ENCODE measurements at regions not wholly inside any gene's neighbourhood (a gene's known extent, or its start where the extent isn't known, plus 50 kb on each side); places are given as distances from the start of the nearest gene placed in this dataset.

DNA sequence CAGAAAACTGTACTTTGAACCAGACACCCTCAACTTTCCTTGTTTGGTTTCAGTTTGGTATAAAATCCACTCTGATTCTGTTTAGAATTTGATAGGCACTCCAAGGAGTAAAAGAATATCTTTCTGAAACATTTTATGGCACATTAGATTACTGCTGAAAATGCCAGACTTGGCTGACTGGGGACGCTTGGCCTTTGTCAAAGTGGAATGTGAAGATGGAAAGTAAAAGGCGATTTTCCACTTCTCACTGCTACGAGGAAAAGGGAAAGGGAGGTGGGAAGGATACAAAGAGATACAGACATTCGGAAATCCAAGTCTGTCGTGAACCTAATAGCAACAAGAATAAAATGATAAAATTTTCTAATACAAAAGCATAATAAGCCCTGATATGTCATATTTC is 203.9 kb downstream of the DMRT2 start:
- Histone ChIP-seq H3K9me3 (no peaks in the 10 kb centered on the region), H3K4me2 (no peak overlapping the region), H3K4me3 (no peak overlapping the region), H3K4me1 (no peaks in the 10 kb centered on the region), H3K27ac (no peak overlapping the region)
- WGBS (ENCODE audit: missing lambda C conversion rate), result 19% methylated on average over 5 of the region's 5 CpGs
- POLR2A ChIA-PET, result no interaction called here
- ATAC-seq, result no peak
- TF ChIP-seq NPAS2 (CRISPR knock-in tag; IDR thresholded peaks at IDR 0.05; ENCODE audit: borderline replicate concordance) (no peak), CHD4 (IDR thresholded peaks at IDR 0.05; ENCODE audit: borderline replicate concordance) (no peak)
- CTCF ChIA-PET, result no interaction called here
- FAIRE-seq, result no peak
- no peak for DNase-seq (ENCODE audit: low read depth in 1 of 2, low spot score in 1 of 2)

DNA sequence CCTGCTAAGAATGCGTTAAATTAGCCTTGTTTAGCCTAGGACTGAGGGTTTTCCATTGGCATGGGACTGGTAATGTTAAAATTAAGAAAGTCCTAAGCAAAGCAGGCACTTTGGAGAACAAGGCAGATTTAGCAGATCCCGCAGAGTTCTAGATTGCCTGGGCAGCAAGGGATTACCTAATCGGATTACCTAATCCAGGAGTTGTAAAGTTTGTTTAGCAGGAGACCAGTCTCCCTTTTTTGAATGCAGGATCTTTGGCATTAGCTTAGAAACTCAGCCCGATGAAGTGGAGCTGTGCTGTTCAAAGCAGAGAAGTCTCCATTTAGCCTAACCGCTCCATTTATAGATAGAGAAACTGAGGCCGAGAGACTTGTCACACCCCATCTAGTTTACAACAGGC is 206.0 kb downstream of the DMRT2 start:
- no peak overlapping the region for H3K27ac ChIP-seq
- ATAC-seq, result no peak
- no peak for DNase-seq (ENCODE audit: low read depth in 1 of 2, low spot score in 1 of 2)
- H3K4me3 ChIP-seq, result no peak overlapping the region
- H3K9me3 ChIP-seq, result no peaks in the 10 kb centered on the region
- CTCF ChIA-PET, result no interaction called here
- FAIRE-seq, result no peak
- H3K4me2 ChIP-seq, result no peak overlapping the region
- H3K4me1 ChIP-seq, result no peaks in the 10 kb centered on the region
- WGBS (ENCODE audit: missing lambda C conversion rate), result 36% methylated on average over 6 of the region's 6 CpGs
- TF ChIP-seq, protein P1, sequence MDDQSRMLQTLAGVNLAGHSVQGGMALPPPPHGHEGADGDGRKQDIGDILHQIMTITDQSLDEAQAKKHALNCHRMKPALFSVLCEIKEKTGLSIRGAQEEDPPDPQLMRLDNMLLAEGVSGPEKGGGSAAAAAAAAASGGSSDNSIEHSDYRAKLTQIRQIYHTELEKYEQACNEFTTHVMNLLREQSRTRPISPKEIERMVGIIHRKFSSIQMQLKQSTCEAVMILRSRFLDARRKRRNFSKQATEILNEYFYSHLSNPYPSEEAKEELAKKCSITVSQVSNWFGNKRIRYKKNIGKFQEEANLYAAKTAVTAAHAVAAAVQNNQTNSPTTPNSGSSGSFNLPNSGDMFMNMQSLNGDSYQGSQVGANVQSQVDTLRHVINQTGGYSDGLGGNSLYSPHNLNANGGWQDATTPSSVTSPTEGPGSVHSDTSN (IDR thresholded peaks at IDR 0.05), result no peak
- TF ChIP-seq JUN (IDR thresholded peaks at IDR 0.05) (no peak), GATA3 (IDR thresholded peaks at IDR 0.05; ENCODE audit: borderline replicate concordance) (no peak), NPAS2 (CRISPR knock-in tag; IDR thresholded peaks at IDR 0.05; ENCODE audit: borderline replicate concordance) (no peak), KDM5A (IDR thresholded peaks at IDR 0.05) (no peak), SMC3 (IDR thresholded peaks at IDR 0.05) (no peak), NFE2L2 (conservative IDR thresholded peaks at IDR 0.05; ENCODE audit: low read length) (no peak)
- TF ChIP-seq, protein P2, sequence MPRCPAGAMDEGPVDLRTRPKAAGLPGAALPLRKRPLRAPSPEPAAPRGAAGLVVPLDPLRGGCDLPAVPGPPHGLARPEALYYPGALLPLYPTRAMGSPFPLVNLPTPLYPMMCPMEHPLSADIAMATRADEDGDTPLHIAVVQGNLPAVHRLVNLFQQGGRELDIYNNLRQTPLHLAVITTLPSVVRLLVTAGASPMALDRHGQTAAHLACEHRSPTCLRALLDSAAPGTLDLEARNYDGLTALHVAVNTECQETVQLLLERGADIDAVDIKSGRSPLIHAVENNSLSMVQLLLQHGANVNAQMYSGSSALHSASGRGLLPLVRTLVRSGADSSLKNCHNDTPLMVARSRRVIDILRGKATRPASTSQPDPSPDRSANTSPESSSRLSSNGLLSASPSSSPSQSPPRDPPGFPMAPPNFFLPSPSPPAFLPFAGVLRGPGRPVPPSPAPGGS (IDR thresholded peaks at IDR 0.05), result no peak
- POLR2A ChIA-PET, result no interaction called here

DNA sequence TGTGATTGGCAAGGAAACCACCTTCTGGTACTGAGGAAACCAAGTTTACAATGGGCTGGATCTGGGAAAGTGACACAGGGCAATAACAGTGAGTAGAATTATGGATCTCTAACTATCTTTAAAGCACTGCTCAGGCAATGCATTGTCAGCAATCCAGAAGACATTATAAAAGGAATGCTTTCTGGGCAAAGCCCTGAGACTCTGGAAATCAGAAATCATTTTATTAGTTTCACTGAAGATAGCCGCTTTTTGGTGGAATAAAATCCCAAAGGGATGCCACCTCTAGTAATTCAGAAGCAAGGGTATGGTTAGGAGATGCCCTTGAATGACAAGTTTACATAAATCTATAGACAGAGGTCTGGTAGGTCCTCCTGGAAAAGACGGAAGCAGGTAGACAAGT is 211.1 kb downstream of the DMRT2 start:
- FAIRE-seq (no peak), DNase-seq (ENCODE audit: low read depth in 1 of 2, low spot score in 1 of 2) (no peak), ATAC-seq (no peak)
- Histone ChIP-seq H3K4me1 (no peaks in the 10 kb centered on the region), H3K27ac (no peak overlapping the region), H3K4me3 (no peak overlapping the region), H3K9me3 (no peaks in the 10 kb centered on the region), H3K4me2 (no peak overlapping the region)
- ChIA-PET POLR2A (no interaction called here), CTCF (no interaction called here)
- TF ChIP-seq, protein P3, sequence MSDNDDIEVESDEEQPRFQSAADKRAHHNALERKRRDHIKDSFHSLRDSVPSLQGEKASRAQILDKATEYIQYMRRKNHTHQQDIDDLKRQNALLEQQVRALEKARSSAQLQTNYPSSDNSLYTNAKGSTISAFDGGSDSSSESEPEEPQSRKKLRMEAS (IDR thresholded peaks at IDR 0.05), result no peak
- no peak for TF ChIP-seq KDM1A (IDR thresholded peaks at IDR 0.05; ENCODE audit: low read depth)
- no peak for TF ChIP-seq SREBF2 (IDR thresholded peaks at IDR 0.05)
- TF ChIP-seq POLR2A (IDR thresholded peaks at IDR 0.05; ENCODE audit: low read length), result no peak
- TF ChIP-seq, protein P2 (IDR thresholded peaks at IDR 0.05), result no peak
- TF ChIP-seq JUNB (IDR thresholded peaks at IDR 0.05), result no peak
- no peak for TF ChIP-seq HOXB13 (CRISPR knock-in tag; IDR thresholded peaks at IDR 0.05; ENCODE audit: low read depth)
- no peak for TF ChIP-seq NPAS2 (CRISPR knock-in tag; IDR thresholded peaks at IDR 0.05; ENCODE audit: borderline replicate concordance)
- TF ChIP-seq, protein P4, sequence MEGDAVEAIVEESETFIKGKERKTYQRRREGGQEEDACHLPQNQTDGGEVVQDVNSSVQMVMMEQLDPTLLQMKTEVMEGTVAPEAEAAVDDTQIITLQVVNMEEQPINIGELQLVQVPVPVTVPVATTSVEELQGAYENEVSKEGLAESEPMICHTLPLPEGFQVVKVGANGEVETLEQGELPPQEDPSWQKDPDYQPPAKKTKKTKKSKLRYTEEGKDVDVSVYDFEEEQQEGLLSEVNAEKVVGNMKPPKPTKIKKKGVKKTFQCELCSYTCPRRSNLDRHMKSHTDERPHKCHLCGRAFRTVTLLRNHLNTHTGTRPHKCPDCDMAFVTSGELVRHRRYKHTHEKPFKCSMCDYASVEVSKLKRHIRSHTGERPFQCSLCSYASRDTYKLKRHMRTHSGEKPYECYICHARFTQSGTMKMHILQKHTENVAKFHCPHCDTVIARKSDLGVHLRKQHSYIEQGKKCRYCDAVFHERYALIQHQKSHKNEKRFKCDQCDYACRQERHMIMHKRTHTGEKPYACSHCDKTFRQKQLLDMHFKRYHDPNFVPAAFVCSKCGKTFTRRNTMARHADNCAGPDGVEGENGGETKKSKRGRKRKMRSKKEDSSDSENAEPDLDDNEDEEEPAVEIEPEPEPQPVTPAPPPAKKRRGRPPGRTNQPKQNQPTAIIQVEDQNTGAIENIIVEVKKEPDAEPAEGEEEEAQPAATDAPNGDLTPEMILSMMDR (IDR thresholded peaks at IDR 0.05), result no peak
- TF ChIP-seq CEBPB (IDR thresholded peaks at IDR 0.05), result no peak
- TF ChIP-seq ESRRA (IDR thresholded peaks at IDR 0.05; ENCODE audit: borderline replicate concordance, low read length), result no peak
- no peak for TF ChIP-seq JUN (IDR thresholded peaks at IDR 0.05)
- no peak for TF ChIP-seq HOXA7 (CRISPR knock-in tag; IDR thresholded peaks at IDR 0.05)
- TF ChIP-seq, protein P5, sequence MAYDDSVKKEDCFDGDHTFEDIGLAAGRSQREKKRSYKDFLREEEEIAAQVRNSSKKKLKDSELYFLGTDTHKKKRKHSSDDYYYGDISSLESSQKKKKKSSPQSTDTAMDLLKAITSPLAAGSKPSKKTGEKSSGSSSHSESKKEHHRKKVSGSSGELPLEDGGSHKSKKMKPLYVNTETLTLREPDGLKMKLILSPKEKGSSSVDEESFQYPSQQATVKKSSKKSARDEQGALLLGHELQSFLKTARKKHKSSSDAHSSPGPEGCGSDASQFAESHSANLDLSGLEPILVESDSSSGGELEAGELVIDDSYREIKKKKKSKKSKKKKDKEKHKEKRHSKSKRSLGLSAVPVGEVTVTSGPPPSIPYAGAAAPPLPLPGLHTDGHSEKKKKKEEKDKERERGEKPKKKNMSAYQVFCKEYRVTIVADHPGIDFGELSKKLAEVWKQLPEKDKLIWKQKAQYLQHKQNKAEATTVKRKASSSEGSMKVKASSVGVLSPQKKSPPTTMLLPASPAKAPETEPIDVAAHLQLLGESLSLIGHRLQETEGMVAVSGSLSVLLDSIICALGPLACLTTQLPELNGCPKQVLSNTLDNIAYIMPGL (CRISPR knock-in tag; IDR thresholded peaks at IDR 0.05; ENCODE audit: borderline replicate concordance), result no peak
- no peak for TF ChIP-seq CBX2 (IDR thresholded peaks at IDR 0.05; ENCODE audit: borderline replicate concordance, low read depth)
- WGBS (ENCODE audit: missing lambda C conversion rate), result 45% methylated on average over 2 of the region's 2 CpGs

Data from A549 (cell line).